RPMI7951 (cell line): ENCODE measurements at regions not wholly inside any gene's neighbourhood (a gene's known extent, or its start where the extent isn't known, plus 50 kb on each side); places are given as distances from the start of the nearest gene placed in this dataset.

Source experiments
- DNase-seq: peaks from one replicate; pipeline ENCODE4 v3.0.0-alpha.2; 2012; ENCODE audit warnings: low read depth

- no peak for DNase-seq
Measured at GRCh38 chr2:163368655-163369054, 367.2 kb downstream of the FIGN start.

- no peak for DNase-seq
Measured at GRCh38 chr2:163367825-163368582, 367.8 kb downstream of the FIGN start.

- DNase-seq = no peak
Measured at GRCh38 chr2:163364736-163365135, 371.1 kb downstream of the FIGN start.

- DNase-seq = no peak
Measured at GRCh38 chr2:163353551-163353950, 382.3 kb downstream of the FIGN start.

GRCh38 chr2:163351966-163352365 is 383.8 kb downstream of the FIGN start:
- DNase-seq = peak; percentile 19

- no peak for DNase-seq
Measured at GRCh38 chr2:163351143-163351542, 384.7 kb downstream of the FIGN start.

GRCh38 chr2:163348857-163349380 is 386.9 kb downstream of the FIGN start:
- peak; percentile 92 for DNase-seq

GRCh38 chr2:163347982-163348856 is 387.6 kb downstream of the FIGN start:
- peak; percentile 90 for DNase-seq

- peak; percentile 71 for DNase-seq
Measured at GRCh38 chr2:163345795-163346573, 389.8 kb downstream of the FIGN start.

GRCh38 chr2:163343316-163343715 is 392.5 kb downstream of the FIGN start:
- DNase-seq = no peak

- peak; percentile 50 for DNase-seq
Measured at GRCh38 chr2:163341426-163341825, 394.4 kb downstream of the FIGN start.

GRCh38 chr2:163338270-163338669 is 397.5 kb downstream of the FIGN start:
- no peak for DNase-seq

GRCh38 chr2:163324677-163325076 is 411.1 kb downstream of the FIGN start:
- DNase-seq = no peak

GRCh38 chr2:163319006-163319405 is 416.8 kb downstream of the FIGN start:
- DNase-seq = no peak

GRCh38 chr2:163314712-163315111 is 421.1 kb downstream of the FIGN start:
- DNase-seq = no peak

GRCh38 chr2:163312713-163313112 is 423.1 kb downstream of the FIGN start:
- no peak for DNase-seq

GRCh38 chr2:163306647-163307046 is 429.2 kb downstream of the FIGN start:
- no peak for DNase-seq

- no peak for DNase-seq
Measured at GRCh38 chr2:163302141-163302540, 433.7 kb downstream of the FIGN start.

- no peak for DNase-seq
Measured at GRCh38 chr2:163291790-163292189, 444.0 kb downstream of the FIGN start.

- DNase-seq = no peak
Measured at GRCh38 chr2:163281717-163282116, 443.1 kb upstream of the KCNH7 start.

GRCh38 chr2:163269374-163270021 is 430.9 kb upstream of the KCNH7 start:
- no peak for DNase-seq
